ENCODE measurements at regions not wholly inside any gene's neighbourhood (a gene's known extent, or its start where the extent isn't known, plus 50 kb on each side); places are given as distances from the start of the nearest gene placed in this dataset.

GRCh38 chr9:14004110-14004509 lies 309.8 kb downstream of the NFIB start:
- H3K4me3 Mint-ChIP-seq = no peak overlapping the region
- H3K36me3 Mint-ChIP-seq = no peaks in the 10 kb centered on the region
- H3K9me3 Mint-ChIP-seq = peaks cover 9% of the 10 kb centered on the region
- ATAC-seq (no peak), DNase-seq (ENCODE audit: low spot score in 2 of 2) (no peak)
- H3K27ac Mint-ChIP-seq = no peak overlapping the region
- no peaks in the 10 kb centered on the region for H3K4me1 Mint-ChIP-seq

- DNase-seq (ENCODE audit: low spot score in 2 of 2) (no peak), ATAC-seq (no peak)
- no peaks in the 10 kb centered on the region for H3K4me1 Mint-ChIP-seq
- no peaks in the 10 kb centered on the region for H3K36me3 Mint-ChIP-seq
- no peak overlapping the region for H3K4me3 Mint-ChIP-seq
- H3K27ac Mint-ChIP-seq = no peak overlapping the region
- peaks cover 7% of the 10 kb centered on the region for H3K9me3 Mint-ChIP-seq
Observed at GRCh38 chr9:13994240-13994639, 319.7 kb downstream of the NFIB start.

- Mint-ChIP-seq H3K4me3 (no peak overlapping the region), H3K9me3 (peaks cover 7% of the 10 kb centered on the region), H3K36me3 (no peaks in the 10 kb centered on the region), H3K27ac (no peak overlapping the region), H3K4me1 (no peaks in the 10 kb centered on the region)
- DNase-seq (ENCODE audit: low spot score in 2 of 2) (no peak), ATAC-seq (no peak)
Observed at GRCh38 chr9:13993632-13994185, 320.2 kb downstream of the NFIB start.

GRCh38 chr9:13992138-13993088 lies 321.5 kb downstream of the NFIB start:
- ATAC-seq (no peak), DNase-seq (ENCODE audit: low spot score in 2 of 2) (no peak)
- Mint-ChIP-seq H3K9me3 (peaks cover 6% of the 10 kb centered on the region), H3K4me3 (no peak overlapping the region), H3K27ac (no peak overlapping the region), H3K36me3 (no peaks in the 10 kb centered on the region), H3K4me1 (no peaks in the 10 kb centered on the region)

GRCh38 chr9:13991395-13991794 lies 322.5 kb downstream of the NFIB start:
- Mint-ChIP-seq H3K36me3 (no peaks in the 10 kb centered on the region), H3K4me3 (no peak overlapping the region), H3K27ac (no peak overlapping the region), H3K9me3 (peaks cover 7% of the 10 kb centered on the region), H3K4me1 (no peaks in the 10 kb centered on the region)
- ATAC-seq (no peak), DNase-seq (ENCODE audit: low spot score in 2 of 2) (no peak)

GRCh38 chr9:13990994-13991393 lies 322.9 kb downstream of the NFIB start:
- no peaks in the 10 kb centered on the region for H3K4me1 Mint-ChIP-seq
- peaks cover 7% of the 10 kb centered on the region for H3K9me3 Mint-ChIP-seq
- H3K4me3 Mint-ChIP-seq = no peak overlapping the region
- no peak overlapping the region for H3K27ac Mint-ChIP-seq
- ATAC-seq (no peak), DNase-seq (ENCODE audit: low spot score in 2 of 2) (no peak)
- no peaks in the 10 kb centered on the region for H3K36me3 Mint-ChIP-seq

- Mint-ChIP-seq H3K36me3 (no peaks in the 10 kb centered on the region), H3K27ac (no peak overlapping the region), H3K4me1 (no peaks in the 10 kb centered on the region), H3K4me3 (no peak overlapping the region), H3K9me3 (peaks cover 7% of the 10 kb centered on the region)
- DNase-seq (ENCODE audit: low spot score in 2 of 2) = no peak
- ATAC-seq = no peak
Observed at GRCh38 chr9:13990331-13990730, 323.6 kb downstream of the NFIB start.

GRCh38 chr9:13988944-13989343 lies 325.0 kb downstream of the NFIB start:
- Mint-ChIP-seq H3K36me3 (no peaks in the 10 kb centered on the region), H3K9me3 (peaks cover 7% of the 10 kb centered on the region), H3K27ac (no peak overlapping the region), H3K4me1 (no peaks in the 10 kb centered on the region), H3K4me3 (no peak overlapping the region)
- ATAC-seq (no peak), DNase-seq (ENCODE audit: low spot score in 2 of 2) (no peak)

GRCh38 chr9:13983607-13984006 lies 330.3 kb downstream of the NFIB start:
- ATAC-seq = no peak
- Mint-ChIP-seq H3K27ac (no peak overlapping the region), H3K4me1 (no peaks in the 10 kb centered on the region), H3K36me3 (no peaks in the 10 kb centered on the region), H3K4me3 (no peak overlapping the region), H3K9me3 (peaks cover 10% of the 10 kb centered on the region)
- DNase-seq (ENCODE audit: low spot score in 2 of 2) = no peak

- H3K27ac Mint-ChIP-seq = no peak overlapping the region
- no peaks in the 10 kb centered on the region for H3K4me1 Mint-ChIP-seq
- peaks cover 8% of the 10 kb centered on the region for H3K9me3 Mint-ChIP-seq
- H3K4me3 Mint-ChIP-seq = no peak overlapping the region
- ATAC-seq (no peak), DNase-seq (ENCODE audit: low spot score in 2 of 2) (no peak)
- no peaks in the 10 kb centered on the region for H3K36me3 Mint-ChIP-seq
Observed at GRCh38 chr9:13979941-13980318, 334.0 kb downstream of the NFIB start.

- H3K4me1 Mint-ChIP-seq = no peaks in the 10 kb centered on the region
- DNase-seq (ENCODE audit: low spot score in 2 of 2) = no peak
- peaks cover 8% of the 10 kb centered on the region for H3K9me3 Mint-ChIP-seq
- H3K4me3 Mint-ChIP-seq = no peak overlapping the region
- no peak overlapping the region for H3K27ac Mint-ChIP-seq
- no peaks in the 10 kb centered on the region for H3K36me3 Mint-ChIP-seq
- ATAC-seq = no peak
Observed at GRCh38 chr9:13975611-13976290, 338.2 kb downstream of the NFIB start.

- H3K9me3 Mint-ChIP-seq = peaks cover 8% of the 10 kb centered on the region
- H3K4me3 Mint-ChIP-seq = no peak overlapping the region
- DNase-seq (ENCODE audit: low spot score in 2 of 2) = no peak
- no peak overlapping the region for H3K27ac Mint-ChIP-seq
- no peaks in the 10 kb centered on the region for H3K4me1 Mint-ChIP-seq
- no peaks in the 10 kb centered on the region for H3K36me3 Mint-ChIP-seq
- no peak for ATAC-seq
Observed at GRCh38 chr9:13974891-13975290, 339.1 kb downstream of the NFIB start.

- ATAC-seq = no peak
- peaks cover 3% of the 10 kb centered on the region for H3K9me3 Mint-ChIP-seq
- no peak for DNase-seq (ENCODE audit: low spot score in 2 of 2)
- H3K4me3 Mint-ChIP-seq = no peak overlapping the region
- no peaks in the 10 kb centered on the region for H3K4me1 Mint-ChIP-seq
- no peaks in the 10 kb centered on the region for H3K36me3 Mint-ChIP-seq
- H3K27ac Mint-ChIP-seq = no peak overlapping the region
Observed at GRCh38 chr9:13971966-13972655, 341.8 kb downstream of the NFIB start.

- Mint-ChIP-seq H3K27ac (no peak overlapping the region), H3K36me3 (no peaks in the 10 kb centered on the region), H3K4me3 (no peak overlapping the region), H3K9me3 (no peaks in the 10 kb centered on the region), H3K4me1 (no peaks in the 10 kb centered on the region)
- DNase-seq (ENCODE audit: low spot score in 2 of 2) = no peak
- no peak for ATAC-seq
Observed at GRCh38 chr9:13971415-13971814, 342.5 kb downstream of the NFIB start.

GRCh38 chr9:13970426-13970825 lies 343.5 kb downstream of the NFIB start:
- DNase-seq (ENCODE audit: low spot score in 2 of 2) = no peak
- H3K27ac Mint-ChIP-seq = no peak overlapping the region
- no peak overlapping the region for H3K4me3 Mint-ChIP-seq
- H3K4me1 Mint-ChIP-seq = no peaks in the 10 kb centered on the region
- H3K9me3 Mint-ChIP-seq = no peaks in the 10 kb centered on the region
- ATAC-seq = no peak
- H3K36me3 Mint-ChIP-seq = no peaks in the 10 kb centered on the region
